C1 segment of cervical spinal cord (tissue), 14 donors: ENCODE measurements at regions not wholly inside any gene's neighbourhood (a gene's known extent, or its start where the extent isn't known, plus 50 kb on each side); places are given as distances from the start of the nearest gene placed in this dataset.
A peak's percentile ranks its signal among the peaks of the same experiment; 100 is the strongest.

Experiments used
- DNase-seq, 14 donors: peaks; one replicate each; lab custom pipeline; 2025; lab: John Stamatoyannopoulos, UW

- DNase-seq, result no peak
Observed at GRCh38 chr11:112886434-112887370, 74.5 kb upstream of the NCAM1 start.

GRCh38 chr11:112889446-112889845 lies 71.8 kb upstream of the NCAM1 start:
- DNase-seq, result peak in 8 of 14 donors; percentile 18 to 44 (median 34)

GRCh38 chr11:112899235-112900006 lies 61.8 kb upstream of the NCAM1 start:
- DNase-seq, result no peak

GRCh38 chr11:112901924-112902323 lies 59.3 kb upstream of the NCAM1 start:
- no peak for DNase-seq

- peak in 6 of 14 donors; percentile 7 to 31 (median 18) for DNase-seq
Observed at GRCh38 chr11:112902361-112903011, 58.7 kb upstream of the NCAM1 start.

- DNase-seq, result peak in 12 of 14 donors; percentile 29 to 69 (median 44)
Observed at GRCh38 chr11:112903340-112903739, 57.9 kb upstream of the NCAM1 start.

- DNase-seq, result no peak
Observed at GRCh38 chr11:112911124-112911523, 50.1 kb upstream of the NCAM1 start.
